ENCODE measurements at regions not wholly inside any gene's neighbourhood (a gene's known extent, or its start where the extent isn't known, plus 50 kb on each side); places are given as distances from the start of the nearest gene placed in this dataset.

DNA sequence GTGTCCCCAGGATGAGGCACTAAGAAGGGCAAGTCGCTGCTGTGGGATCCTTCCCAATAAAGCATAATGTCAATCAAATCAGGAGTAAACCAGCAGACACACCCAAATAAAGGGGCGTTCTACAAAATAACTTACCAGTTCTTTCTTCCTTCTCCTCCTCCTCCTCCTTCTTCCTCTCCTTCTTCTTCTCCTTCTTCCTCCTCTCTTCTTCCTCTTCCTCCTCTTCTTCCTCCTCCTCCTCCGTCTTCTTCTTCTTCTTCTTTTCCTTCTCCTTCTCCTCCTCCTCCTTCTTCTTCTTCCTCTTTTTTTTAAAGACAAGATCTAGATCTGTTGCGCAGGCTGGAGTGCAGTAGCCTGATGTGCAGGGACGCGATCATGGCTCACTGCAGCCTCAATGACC, 225.8 kb downstream of the UQCRFS1 start:
- Histone ChIP-seq H3K9ac (ENCODE audit: extremely low read depth, insufficient read length, low read length) (no peak overlapping the region), H2BK120ac (ENCODE audit: low read depth, low read length, poor library complexity, severe bottlenecking) (no peak overlapping the region), H3K56ac (ENCODE audit: insufficient read length, low read depth, low read length) (no peak overlapping the region), H3K27ac (ENCODE audit: insufficient read length, low read depth, low read length) (no peak overlapping the region), H3K27me3 (ENCODE audit: insufficient read depth, low read length) (no peaks in the 10 kb centered on the region), H3K4me2 (ENCODE audit: insufficient read depth, insufficient read length, low read length) (no peak overlapping the region), H3K79me1 (ENCODE audit: insufficient read depth, low read depth, low read length, poor library complexity, severe bottlenecking) (no peaks in the 10 kb centered on the region), H3K9me3 (ENCODE audit: control insufficient read depth, low read depth, low read length) (no peaks in the 10 kb centered on the region), H2BK12ac (ENCODE audit: insufficient read length, low read depth, low read length) (no peak overlapping the region), H3K23ac (ENCODE audit: insufficient read length, low read depth, low read length) (no peak overlapping the region), H4K91ac (ENCODE audit: insufficient read length, low read depth, low read length) (no peak overlapping the region), H3T11ph (ENCODE audit: low read length) (no peak overlapping the region), H2BK15ac (ENCODE audit: low read depth, low read length) (no peak overlapping the region), H3K23me2 (ENCODE audit: insufficient read length, low read depth, low read length, poor library complexity, severe bottlenecking) (no peaks in the 10 kb centered on the region), H4K8ac (replicated peaks; ENCODE audit: insufficient read length, low read depth, low read length) (no peak overlapping the region), H4K5ac (ENCODE audit: insufficient read length, low read depth, low read length) (no peak overlapping the region), H4K20me1 (ENCODE audit: control insufficient read depth, insufficient read depth, insufficient read length) (no peaks in the 10 kb centered on the region), H2BK20ac (ENCODE audit: low read depth, low read length, poor library complexity, severe bottlenecking) (no peak overlapping the region), H3K4ac (ENCODE audit: low read depth, low read length) (no peak overlapping the region), H2AK5ac (ENCODE audit: insufficient read length, low read length) (no peak overlapping the region), H3K4me1 (ENCODE audit: insufficient read depth, low read length) (no peaks in the 10 kb centered on the region), H3K14ac (ENCODE audit: insufficient read depth, low read length) (no peak overlapping the region), H3K18ac (ENCODE audit: insufficient read length, low read depth, low read length) (no peak overlapping the region), H2BK5ac (ENCODE audit: insufficient read length, low read length) (no peak overlapping the region), H2AFZ (ENCODE audit: low read length) (no peak overlapping the region), H3K79me2 (ENCODE audit: insufficient read depth, low read length) (no peaks in the 10 kb centered on the region)
- Mint-ChIP-seq H3K9me3 (no peaks in the 10 kb centered on the region), H3K27ac (no peak overlapping the region), H3K36me3 (ENCODE audit: insufficient read depth in 1 of 3, low read depth in 3 of 3) (no peaks in the 10 kb centered on the region), H3K4me1 (peaks cover 21 to 24% of the 10 kb centered on the region in 2 experiments), H3K27me3 (ENCODE audit: low read depth) (no peaks in the 10 kb centered on the region; the same call in none of the 2 replicates), H3K4me3 (no peak overlapping the region; a peak in 1 of 5 replicates)
- DNase-seq, result no peak
- TF ChIP-seq CTCF (conservative IDR thresholded peaks at IDR 0.05), result no peak
- no CpG with 5 or more reads among the region's 6 CpGs for WGBS (ENCODE audit: extremely low coverage, insufficient read length, low lambda C conversion rate)
